Muscle of arm (tissue), 1 donor: ENCODE measurements at regions not wholly inside any gene's neighbourhood (a gene's known extent, or its start where the extent isn't known, plus 50 kb on each side); places are given as distances from the start of the nearest gene placed in this dataset.

ENCODE experiments used
- DNase-seq: peaks from one replicate; pipeline ENCODE4 v3.0.0-alpha.2; 2013

GRCh38 chr15:55026381-55026780 lies 170.4 kb downstream of the RSL24D1 start:
- DNase-seq: no peak

DNA sequence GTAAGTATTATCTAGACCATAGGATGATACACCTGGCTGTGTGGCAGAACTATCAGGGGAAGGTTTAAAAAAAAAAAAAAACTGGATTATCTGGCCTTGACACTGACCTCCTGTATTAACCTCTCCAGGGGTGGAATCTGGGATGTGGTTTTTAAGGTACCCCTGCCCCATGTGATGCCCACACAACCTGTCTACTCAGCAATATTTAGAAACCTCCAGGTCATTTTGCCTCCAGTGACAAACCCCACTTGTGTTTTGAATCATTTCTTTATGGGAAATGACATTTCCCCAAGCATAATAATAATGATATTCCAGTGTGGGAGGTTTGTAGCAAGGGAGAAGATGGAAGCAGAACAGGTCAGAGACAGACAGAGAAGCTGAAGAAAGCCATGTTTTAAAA lies 179.1 kb downstream of the RSL24D1 start:
- DNase-seq: no peak

- DNase-seq: no peak
Observed at GRCh38 chr15:55016225-55016624, 180.5 kb downstream of the RSL24D1 start.

- no peak for DNase-seq
Observed at GRCh38 chr15:55015093-55015445, 181.7 kb downstream of the RSL24D1 start.

- no peak for DNase-seq
Observed at GRCh38 chr15:55014391-55015092, 182.2 kb downstream of the RSL24D1 start.

DNA sequence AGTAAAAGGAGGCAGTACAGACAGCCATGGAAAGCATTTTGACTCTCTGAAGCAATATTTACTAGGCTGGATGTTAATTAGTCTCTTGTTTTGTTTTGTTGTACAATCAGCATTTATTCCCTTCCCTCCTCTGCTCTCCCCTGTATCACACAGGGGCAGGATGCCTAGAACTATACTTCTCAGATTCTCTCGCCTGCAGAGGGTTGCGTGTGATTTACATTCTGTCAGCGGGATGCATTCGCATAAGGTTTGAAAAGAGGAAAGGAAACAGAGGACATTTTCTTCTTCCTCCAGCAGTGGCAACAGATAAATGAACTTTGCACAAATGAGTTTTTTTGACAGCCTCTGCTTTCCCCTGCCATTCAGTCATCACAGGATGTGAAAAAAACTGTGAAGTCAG lies 188.3 kb downstream of the RSL24D1 start:
- no peak for DNase-seq

DNA sequence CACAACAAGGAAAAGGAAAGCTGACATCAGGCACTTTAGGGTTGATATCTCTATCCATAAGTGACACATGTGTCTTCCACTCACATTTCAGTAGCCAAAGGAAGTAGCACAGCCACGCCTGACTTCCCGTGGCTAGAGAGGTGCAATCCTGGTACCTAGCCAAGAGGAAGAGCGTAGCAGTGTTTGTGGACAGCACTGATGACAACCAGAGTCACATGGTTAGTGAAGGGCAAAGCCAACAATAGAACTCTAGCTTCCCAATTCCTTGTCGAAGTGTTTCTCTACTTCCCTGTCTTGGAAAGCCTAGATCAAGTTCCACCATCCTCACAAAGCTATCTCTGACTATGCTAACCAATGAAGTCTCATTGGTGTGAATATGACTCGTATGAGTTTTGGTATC lies 189.2 kb downstream of the RSL24D1 start:
- DNase-seq: no peak

- no peak for DNase-seq
Observed at GRCh38 chr15:55005679-55006078, 191.1 kb downstream of the RSL24D1 start.

- DNase-seq: no peak
Observed at GRCh38 chr15:55003965-55004873, 192.5 kb downstream of the RSL24D1 start.

- DNase-seq: no peak
Observed at GRCh38 chr15:54998661-54999060, 198.1 kb downstream of the RSL24D1 start.

DNA sequence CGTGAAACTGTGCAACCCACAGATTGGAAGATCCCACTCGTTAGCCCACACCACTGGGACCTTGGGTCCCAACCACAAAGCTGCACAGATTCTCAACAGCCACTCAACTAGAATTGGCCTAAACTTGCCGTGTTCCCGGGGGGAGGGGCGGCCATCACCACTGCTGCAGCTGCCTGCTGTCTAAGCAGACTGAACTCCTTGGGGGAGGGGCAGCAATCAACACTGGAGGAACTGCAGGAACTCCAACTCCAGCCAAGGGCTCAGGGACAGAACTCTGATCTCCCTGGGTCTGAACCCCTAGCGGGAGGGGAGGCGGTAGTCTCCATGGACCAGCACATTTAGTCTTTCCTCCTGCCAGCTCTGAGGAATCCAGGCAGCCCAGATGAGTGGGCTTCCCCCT lies 205.9 kb downstream of the RSL24D1 start:
- no peak for DNase-seq

GRCh38 chr15:54987881-54988280 lies 208.9 kb downstream of the RSL24D1 start:
- no peak for DNase-seq

DNA sequence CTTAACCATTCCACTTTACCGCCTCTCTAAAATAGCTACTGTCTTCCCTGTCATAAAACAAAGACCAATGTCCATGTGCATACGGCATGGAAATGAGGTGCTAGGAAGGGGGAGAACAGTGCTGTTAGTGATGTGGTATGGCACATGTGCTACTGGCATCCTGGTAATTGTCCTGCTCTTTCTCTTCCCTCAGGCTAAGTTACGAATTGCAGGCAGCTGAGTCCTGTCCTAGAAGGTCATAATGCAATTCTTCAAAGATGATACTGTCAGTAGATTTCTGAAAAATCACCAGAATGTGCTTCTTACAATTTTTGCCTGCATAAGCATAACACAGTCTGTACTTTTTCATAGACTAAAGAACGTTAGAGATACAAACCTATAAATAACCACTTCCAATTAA lies 216.8 kb downstream of the RSL24D1 start:
- DNase-seq: no peak

DNA sequence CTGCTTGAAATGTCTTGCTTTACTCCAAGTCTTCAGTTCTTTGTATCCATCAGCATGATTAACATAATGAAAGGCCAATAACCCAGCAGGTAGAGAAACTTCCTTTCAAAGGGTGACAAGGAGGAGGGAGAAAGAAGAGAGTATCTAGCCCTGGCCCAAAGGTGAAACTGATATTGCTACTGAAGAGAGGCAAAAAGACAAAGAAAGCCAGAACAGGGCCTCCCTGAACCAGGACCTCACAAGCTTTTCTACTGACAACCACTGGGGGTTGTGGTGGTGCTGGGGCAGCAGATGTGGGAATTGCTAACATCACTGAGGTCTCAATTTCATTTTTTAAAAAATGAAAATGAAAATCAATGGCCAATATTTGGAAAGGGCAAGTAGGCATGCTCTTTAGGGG lies 234.1 kb downstream of the RSL24D1 start:
- no peak for DNase-seq

DNA sequence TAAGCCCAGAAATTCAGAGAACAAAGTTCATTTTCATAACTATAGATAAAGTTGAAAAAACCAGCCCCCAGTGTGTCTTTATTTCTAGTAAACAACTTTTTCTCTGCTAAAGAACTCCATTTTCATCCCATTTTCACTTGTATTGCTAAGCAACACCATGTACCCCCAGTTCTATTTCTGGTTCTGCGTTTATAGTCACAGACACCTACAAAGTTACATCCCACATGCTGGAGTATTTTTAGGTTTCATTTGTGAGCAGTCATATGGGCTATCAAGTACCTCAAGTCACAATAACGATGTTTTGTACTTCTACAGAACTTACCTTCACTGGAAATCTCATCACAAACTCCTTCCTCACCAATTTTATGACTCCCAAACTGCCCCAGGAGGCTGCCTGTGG lies 236.5 kb downstream of the RSL24D1 start:
- DNase-seq: no peak

DNA sequence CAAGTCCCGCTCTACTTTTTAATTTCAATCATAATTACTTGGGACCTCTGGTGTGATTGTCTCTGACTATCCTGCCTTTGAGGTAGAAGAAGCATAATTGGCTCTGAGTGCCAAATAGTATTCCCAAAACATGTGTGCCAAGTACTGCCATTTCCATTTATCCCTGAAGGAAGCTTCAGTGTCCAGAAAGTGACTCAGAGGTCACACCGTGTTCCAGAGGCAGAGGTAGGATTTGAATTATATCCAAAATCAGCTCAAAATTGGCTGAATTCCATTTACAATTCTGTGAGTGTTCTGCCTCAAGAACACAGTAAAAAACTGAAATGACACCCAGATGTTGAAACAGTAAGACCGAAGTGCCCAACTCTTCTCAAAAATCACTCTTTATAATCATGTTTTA lies 255.3 kb downstream of the RSL24D1 start:
- DNase-seq: peak; percentile 12

DNA sequence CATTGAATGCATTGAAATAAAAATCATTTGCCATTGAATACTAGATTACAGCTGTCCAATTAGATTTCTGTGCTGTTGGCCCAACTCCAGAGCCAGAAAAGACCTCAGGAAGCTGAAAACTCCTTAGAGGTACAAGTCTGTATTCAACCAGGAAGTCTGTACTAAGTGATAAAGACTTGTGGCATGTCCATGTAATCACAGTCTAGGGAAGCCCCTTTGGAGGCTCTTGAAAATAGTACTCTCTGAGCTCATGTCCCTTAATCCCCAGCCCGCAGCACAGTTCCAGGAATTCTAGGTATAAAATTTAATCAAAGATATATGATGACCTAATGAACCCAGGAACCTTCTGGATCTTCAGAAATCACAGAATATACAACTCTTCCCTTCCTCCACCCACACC lies 279.4 kb downstream of the RSL24D1 start:
- no peak for DNase-seq

GRCh38 chr15:54915380-54915779 lies 281.4 kb downstream of the RSL24D1 start:
- no peak for DNase-seq

DNA sequence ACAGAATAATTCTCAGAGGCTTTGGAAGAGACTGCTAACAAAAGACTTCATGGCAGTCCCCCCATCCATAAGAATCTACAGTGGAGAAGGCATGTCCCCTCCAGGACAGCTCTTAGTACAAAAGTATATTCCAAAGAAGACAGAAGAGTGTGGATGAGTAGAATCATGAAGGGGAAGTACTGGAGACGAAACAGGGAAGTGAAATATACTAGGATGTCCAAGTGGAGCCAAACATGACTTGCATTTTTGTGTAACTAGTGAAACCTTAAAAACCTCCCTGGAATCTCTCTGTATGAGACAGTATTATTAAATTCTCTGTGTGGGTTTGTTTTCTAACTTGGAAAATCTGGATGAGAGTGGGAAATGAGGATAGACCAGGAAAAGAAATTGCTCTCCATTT lies 312.4 kb downstream of the RSL24D1 start:
- DNase-seq: no peak

GRCh38 chr15:54859982-54860381 lies 336.8 kb downstream of the RSL24D1 start:
- DNase-seq: no peak

DNA sequence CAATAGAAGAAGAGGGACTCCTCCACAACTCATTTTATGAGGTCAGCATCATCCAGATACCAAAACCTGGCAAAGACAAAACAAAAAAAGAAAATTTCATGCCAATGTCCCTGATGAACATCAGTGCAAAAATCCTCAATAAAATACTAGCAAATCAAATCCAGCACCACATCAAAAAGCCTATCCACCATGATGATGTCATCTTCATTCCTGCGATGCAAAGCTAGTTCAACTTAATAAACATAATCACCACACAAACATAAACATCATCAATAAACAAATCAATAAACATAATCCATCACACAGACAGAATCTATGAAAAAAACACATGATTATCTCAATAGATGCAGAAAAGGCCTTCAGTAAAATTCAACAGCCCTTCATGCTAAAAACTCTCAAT lies 342.1 kb downstream of the RSL24D1 start:
- no peak for DNase-seq

DNA sequence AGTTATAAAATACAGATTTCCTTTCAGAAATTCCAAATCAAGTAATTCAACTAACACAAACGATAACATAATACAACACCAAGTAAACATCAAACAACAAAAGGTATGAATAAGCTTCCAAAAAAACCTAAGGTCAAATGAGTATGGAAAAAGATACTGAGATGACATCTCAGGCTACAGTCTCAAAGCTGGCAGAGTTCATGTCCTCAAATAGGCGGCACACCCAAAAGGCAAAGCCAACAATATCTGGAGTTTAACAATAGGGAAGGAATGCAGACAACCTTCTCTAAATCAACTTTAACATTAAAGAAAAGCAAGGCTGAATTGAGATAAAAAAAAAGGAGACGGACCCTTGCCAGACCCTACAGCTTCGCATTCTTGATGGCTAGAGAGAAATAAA lies 346.6 kb downstream of the RSL24D1 start:
- DNase-seq: no peak

- DNase-seq: no peak
Observed at GRCh38 chr15:54843006-54843405, 353.7 kb downstream of the RSL24D1 start.
